ENCODE measurements at regions not wholly inside any gene's neighbourhood (a gene's known extent, or its start where the extent isn't known, plus 50 kb on each side); places are given as distances from the start of the nearest gene placed in this dataset.

GRCh38 chr14:48005986-48006385, 330.6 kb upstream of the MDGA2 start:
- Mint-ChIP-seq H3K36me3 (no peaks in the 10 kb centered on the region), H3K27ac (no peak overlapping the region), H3K4me1 (no peaks in the 10 kb centered on the region), H3K27me3 (ENCODE audit: low read depth in 3 of 3) (no peaks in the 10 kb centered on the region), H3K9me3 (peaks cover 9 to 35% (median 18%) of the 10 kb centered on the region in 6 donors), H3K4me3 (no peak overlapping the region)
- no peak for DNase-seq

GRCh38 chr14:47993883-47994282, 318.5 kb upstream of the MDGA2 start:
- Mint-ChIP-seq H3K9me3 (peaks cover 6 to 44% (median 18%) of the 10 kb centered on the region in 6 donors), H3K4me1 (no peaks in the 10 kb centered on the region), H3K27me3 (ENCODE audit: low read depth in 3 of 3) (no peaks in the 10 kb centered on the region), H3K27ac (no peak overlapping the region), H3K4me3 (no peak overlapping the region), H3K36me3 (peaks cover 0 to 6% (median 0%) of the 10 kb centered on the region in 3 donors)
- DNase-seq, result no peak

- Mint-ChIP-seq H3K27ac (no peak overlapping the region), H3K36me3 (no peaks in the 10 kb centered on the region), H3K4me1 (no peaks in the 10 kb centered on the region), H3K4me3 (no peak overlapping the region), H3K9me3 (peaks cover 2 to 18% (median 12%) of the 10 kb centered on the region in 6 donors), H3K27me3 (ENCODE audit: low read depth in 3 of 3) (no peaks in the 10 kb centered on the region)
- DNase-seq, result no peak
Measured at GRCh38 chr14:47988175-47988574, 312.8 kb upstream of the MDGA2 start.

GRCh38 chr14:47978871-47979270, 303.5 kb upstream of the MDGA2 start:
- no peak overlapping the region for H3K4me3 Mint-ChIP-seq
- H3K4me1 Mint-ChIP-seq, result no peaks in the 10 kb centered on the region
- peaks cover 6 to 45% (median 14%) of the 10 kb centered on the region in 6 donors for H3K9me3 Mint-ChIP-seq
- DNase-seq, result no peak
- H3K27me3 Mint-ChIP-seq (ENCODE audit: low read depth in 3 of 3), result peaks cover 0 to 2% (median under 1%) of the 10 kb centered on the region in 3 donors
- no peaks in the 10 kb centered on the region for H3K36me3 Mint-ChIP-seq
- H3K27ac Mint-ChIP-seq, result no peak overlapping the region

- DNase-seq, result no peak
- Mint-ChIP-seq H3K36me3 (no peaks in the 10 kb centered on the region), H3K4me1 (no peaks in the 10 kb centered on the region), H3K9me3 (peaks cover 16 to 53% (median 22%) of the 10 kb centered on the region in 6 donors), H3K27me3 (ENCODE audit: low read depth in 3 of 3) (peaks cover 1 to 2% (median 2%) of the 10 kb centered on the region in 3 donors), H3K4me3 (no peak overlapping the region), H3K27ac (no peak overlapping the region)
Measured at GRCh38 chr14:47976139-47976538, 300.7 kb upstream of the MDGA2 start.

- no peaks in the 10 kb centered on the region for H3K4me1 Mint-ChIP-seq
- peaks cover 0 to 4% (median 0%) of the 10 kb centered on the region in 3 donors for H3K27me3 Mint-ChIP-seq (ENCODE audit: low read depth in 3 of 3)
Measured at GRCh38 chr14:47966076-47966810, 290.8 kb upstream of the MDGA2 start.

GRCh38 chr14:47961634-47962033, 286.2 kb upstream of the MDGA2 start:
- Mint-ChIP-seq H3K4me3 (no peak overlapping the region), H3K36me3 (no peaks in the 10 kb centered on the region), H3K4me1 (no peaks in the 10 kb centered on the region), H3K9me3 (peaks cover 4 to 25% (median 13%) of the 10 kb centered on the region in 6 donors), H3K27ac (no peak overlapping the region), H3K27me3 (ENCODE audit: low read depth in 3 of 3) (no peaks in the 10 kb centered on the region)
- DNase-seq, result no peak

More at GRCh38 chr14:47966076-47966810, 290.8 kb upstream of the MDGA2 start:
- DNase-seq, result no peak
- H3K36me3 Mint-ChIP-seq, result no peaks in the 10 kb centered on the region
- peaks cover 5 to 46% (median 18%) of the 10 kb centered on the region in 6 donors for H3K9me3 Mint-ChIP-seq
- H3K4me3 Mint-ChIP-seq, result no peak overlapping the region
- no peak overlapping the region for H3K27ac Mint-ChIP-seq

- no peak for DNase-seq
- no peak overlapping the region for H3K4me3 Mint-ChIP-seq
- H3K4me1 Mint-ChIP-seq, result no peaks in the 10 kb centered on the region
- peaks cover 4 to 17% (median 14%) of the 10 kb centered on the region in 6 donors for H3K9me3 Mint-ChIP-seq
- no peaks in the 10 kb centered on the region for H3K36me3 Mint-ChIP-seq
- H3K27me3 Mint-ChIP-seq (ENCODE audit: low read depth in 3 of 3), result no peaks in the 10 kb centered on the region
- no peak overlapping the region for H3K27ac Mint-ChIP-seq
Measured at GRCh38 chr14:47959740-47960139, 284.3 kb upstream of the MDGA2 start.

GRCh38 chr14:47949006-47949405, 273.6 kb upstream of the MDGA2 start:
- H3K27me3 Mint-ChIP-seq (ENCODE audit: low read depth in 3 of 3), result peaks cover 0 to 2% (median 0%) of the 10 kb centered on the region in 3 donors
- H3K9me3 Mint-ChIP-seq, result peaks cover 4 to 44% (median 11%) of the 10 kb centered on the region in 6 donors
- H3K27ac Mint-ChIP-seq, result no peak overlapping the region
- no peaks in the 10 kb centered on the region for H3K36me3 Mint-ChIP-seq
- H3K4me3 Mint-ChIP-seq, result no peak overlapping the region
- no peak for DNase-seq
- H3K4me1 Mint-ChIP-seq, result no peaks in the 10 kb centered on the region

GRCh38 chr14:47935332-47935731, 259.9 kb upstream of the MDGA2 start:
- H3K27me3 Mint-ChIP-seq (ENCODE audit: low read depth in 3 of 3), result no peaks in the 10 kb centered on the region
- H3K36me3 Mint-ChIP-seq, result no peaks in the 10 kb centered on the region
- peaks cover 3 to 54% (median 21%) of the 10 kb centered on the region in 6 donors for H3K9me3 Mint-ChIP-seq
- no peak for DNase-seq
- no peak overlapping the region for H3K4me3 Mint-ChIP-seq
- H3K4me1 Mint-ChIP-seq, result no peaks in the 10 kb centered on the region
- H3K27ac Mint-ChIP-seq, result no peak overlapping the region

GRCh38 chr14:47929334-47929733, 253.9 kb upstream of the MDGA2 start:
- Mint-ChIP-seq H3K27ac (no peak overlapping the region), H3K36me3 (no peaks in the 10 kb centered on the region), H3K27me3 (ENCODE audit: low read depth in 3 of 3) (no peaks in the 10 kb centered on the region), H3K4me1 (no peaks in the 10 kb centered on the region), H3K9me3 (peaks cover 4 to 55% (median 29%) of the 10 kb centered on the region in 6 donors), H3K4me3 (no peak overlapping the region)
- no peak for DNase-seq

- H3K27ac Mint-ChIP-seq, result no peak overlapping the region
- no peak for DNase-seq
- no peaks in the 10 kb centered on the region for H3K4me1 Mint-ChIP-seq
- no peaks in the 10 kb centered on the region for H3K27me3 Mint-ChIP-seq (ENCODE audit: low read depth in 3 of 3)
- H3K36me3 Mint-ChIP-seq, result no peaks in the 10 kb centered on the region
- H3K4me3 Mint-ChIP-seq, result no peak overlapping the region
- peaks cover 4 to 25% (median 13%) of the 10 kb centered on the region in 6 donors for H3K9me3 Mint-ChIP-seq
Measured at GRCh38 chr14:47921133-47921532, 245.7 kb upstream of the MDGA2 start.

GRCh38 chr14:47919997-47920396, 244.6 kb upstream of the MDGA2 start:
- Mint-ChIP-seq H3K9me3 (peaks cover 6 to 23% (median 9%) of the 10 kb centered on the region in 6 donors), H3K4me3 (no peak overlapping the region), H3K4me1 (no peaks in the 10 kb centered on the region), H3K36me3 (no peaks in the 10 kb centered on the region), H3K27ac (no peak overlapping the region), H3K27me3 (ENCODE audit: low read depth in 3 of 3) (no peaks in the 10 kb centered on the region)
- no peak for DNase-seq

- Mint-ChIP-seq H3K4me1 (no peaks in the 10 kb centered on the region), H3K27me3 (ENCODE audit: low read depth in 3 of 3) (no peaks in the 10 kb centered on the region), H3K36me3 (no peaks in the 10 kb centered on the region), H3K4me3 (no peak overlapping the region), H3K9me3 (peaks cover 6 to 25% (median 11%) of the 10 kb centered on the region in 6 donors), H3K27ac (no peak overlapping the region)
- no peak for DNase-seq
Measured at GRCh38 chr14:47919334-47919846, 244.0 kb upstream of the MDGA2 start.
